ENCODE measurements at regions not wholly inside any gene's neighbourhood (a gene's known extent, or its start where the extent isn't known, plus 50 kb on each side); places are given as distances from the start of the nearest gene placed in this dataset.

GRCh38 chr1:88247666-88248065, 436.4 kb upstream of the PKN2 start:
- no peak for DNase-seq (ENCODE audit: low read depth)
- no peak overlapping the region for H3K4me3 ChIP-seq (ENCODE audit: control insufficient read depth, low read depth, low read length)
- no peak for TF ChIP-seq CTCF (conservative IDR thresholded peaks at IDR 0.05; ENCODE audit: control insufficient read depth, insufficient read depth, low read depth, low read length)

DNA sequence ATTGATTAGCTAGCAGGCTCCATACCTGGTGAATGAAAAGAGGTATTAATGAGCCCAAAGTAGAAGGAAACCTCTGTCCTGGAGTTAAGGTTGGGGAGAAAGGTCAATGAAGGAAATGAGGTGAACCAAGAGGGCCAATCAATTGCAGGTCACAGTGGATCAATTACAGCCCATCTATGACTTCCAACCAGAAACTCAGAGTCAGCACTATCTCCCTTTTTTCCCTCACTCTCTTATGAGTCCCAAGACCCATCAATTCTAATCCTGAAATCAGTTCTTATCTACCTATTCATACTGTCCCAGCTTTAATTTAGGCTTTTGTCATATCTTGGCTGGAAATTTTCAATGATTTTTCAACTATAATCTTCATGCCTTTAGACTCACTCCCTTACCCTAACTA, 433.2 kb upstream of the PKN2 start:
- no peak for TF ChIP-seq CTCF (conservative IDR thresholded peaks at IDR 0.05; ENCODE audit: control insufficient read depth, insufficient read depth, low read depth, low read length)
- no peak for DNase-seq (ENCODE audit: low read depth)
- H3K4me3 ChIP-seq (ENCODE audit: control insufficient read depth, low read depth, low read length), result no peak overlapping the region

DNA sequence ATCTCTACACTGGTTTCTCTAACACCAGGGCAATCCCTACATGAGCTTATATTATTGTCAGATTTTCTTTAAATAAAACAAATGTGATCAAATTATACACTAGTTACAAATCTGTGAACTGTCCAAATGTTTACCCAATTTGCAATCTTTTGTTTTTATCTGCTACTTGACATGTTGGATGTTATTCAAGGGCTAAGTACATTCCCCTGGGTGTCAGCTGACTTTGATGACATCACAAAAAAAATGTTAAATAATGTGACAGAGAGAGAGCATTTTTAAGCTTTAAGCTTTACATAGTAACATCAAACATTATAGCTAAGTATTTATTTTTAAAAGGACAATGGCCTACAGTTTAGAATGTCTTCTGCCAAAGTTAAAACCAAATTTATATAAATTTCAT, 431.3 kb upstream of the PKN2 start:
- no peak for TF ChIP-seq CTCF (conservative IDR thresholded peaks at IDR 0.05; ENCODE audit: control insufficient read depth, insufficient read depth, low read depth, low read length)
- no peak for DNase-seq (ENCODE audit: low read depth)
- H3K4me3 ChIP-seq (ENCODE audit: control insufficient read depth, low read depth, low read length), result no peak overlapping the region

DNA sequence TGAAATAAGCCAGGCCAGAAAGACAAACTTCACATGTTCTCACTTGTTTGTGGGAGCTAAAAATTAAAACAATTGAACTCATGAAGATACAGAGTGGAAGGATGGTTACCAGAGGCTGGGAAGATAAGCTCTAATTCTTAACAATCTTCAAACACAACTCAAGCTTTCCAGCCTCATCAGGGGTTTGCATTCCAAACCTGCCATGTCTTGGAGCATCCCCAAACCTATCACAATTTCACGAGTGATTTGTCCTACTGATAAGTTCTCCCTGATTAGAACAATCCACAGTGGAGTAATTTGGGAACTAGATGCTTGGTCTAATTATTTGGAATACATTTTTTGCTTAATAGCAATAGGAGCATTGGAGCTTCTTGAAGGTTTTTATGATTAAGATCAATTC, 418.5 kb upstream of the PKN2 start:
- no peak for TF ChIP-seq CTCF (conservative IDR thresholded peaks at IDR 0.05; ENCODE audit: control insufficient read depth, insufficient read depth, low read depth, low read length)
- H3K4me3 ChIP-seq (ENCODE audit: control insufficient read depth, low read depth, low read length), result no peak overlapping the region
- no peak for DNase-seq (ENCODE audit: low read depth)

GRCh38 chr1:88266051-88266450, 418.0 kb upstream of the PKN2 start:
- no peak for DNase-seq (ENCODE audit: low read depth)
- no peak for TF ChIP-seq CTCF (conservative IDR thresholded peaks at IDR 0.05; ENCODE audit: control insufficient read depth, insufficient read depth, low read depth, low read length)
- H3K4me3 ChIP-seq (ENCODE audit: control insufficient read depth, low read depth, low read length), result no peak overlapping the region

DNA sequence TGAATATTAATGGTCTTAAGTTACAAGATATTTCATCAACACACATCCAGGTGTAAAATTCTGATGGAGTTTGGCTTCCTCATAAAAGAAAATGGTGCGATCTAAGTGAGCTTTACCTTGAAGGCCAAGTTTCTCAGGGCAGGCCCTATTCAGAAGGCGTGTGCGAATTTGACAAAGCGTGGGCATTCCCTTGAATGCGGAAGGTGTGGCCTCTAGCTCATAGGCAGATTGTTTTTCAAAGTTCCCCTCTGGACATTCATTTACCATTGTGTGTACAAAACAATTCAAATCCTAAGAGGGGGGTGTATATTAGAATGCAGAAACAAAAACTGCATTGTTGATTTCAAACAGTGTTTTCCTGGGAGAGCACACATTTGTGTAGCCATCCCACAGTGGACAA, 411.9 kb upstream of the PKN2 start:
- no peak for TF ChIP-seq CTCF (conservative IDR thresholded peaks at IDR 0.05; ENCODE audit: control insufficient read depth, insufficient read depth, low read depth, low read length)
- DNase-seq (ENCODE audit: low read depth), result no peak
- no peak overlapping the region for H3K4me3 ChIP-seq (ENCODE audit: control insufficient read depth, low read depth, low read length)

DNA sequence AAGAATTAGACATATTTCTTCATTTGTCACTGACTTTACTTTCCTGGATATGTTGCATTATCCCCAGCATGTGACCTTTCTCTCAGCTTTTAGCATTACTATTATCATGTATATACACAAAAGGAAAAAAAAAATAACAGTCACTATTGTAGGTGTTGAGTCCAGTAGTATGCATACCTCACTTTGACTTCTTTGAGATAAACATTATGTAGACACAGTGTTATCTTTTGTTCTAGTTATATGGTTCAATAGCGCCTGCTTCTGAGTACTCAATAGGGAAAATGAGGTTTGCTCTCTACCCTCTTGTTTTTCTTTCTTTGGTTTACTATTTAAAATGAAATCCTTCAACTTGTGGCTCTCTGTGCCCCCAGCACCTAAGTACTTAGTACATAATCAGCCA, 409.6 kb upstream of the PKN2 start:
- no peak for DNase-seq (ENCODE audit: low read depth)
- no peak overlapping the region for H3K4me3 ChIP-seq (ENCODE audit: control insufficient read depth, low read depth, low read length)
- TF ChIP-seq CTCF (conservative IDR thresholded peaks at IDR 0.05; ENCODE audit: control insufficient read depth, insufficient read depth, low read depth, low read length), result no peak

Data from fibroblast of mammary gland (primary cell).